ENCODE measurements at regions not wholly inside any gene's neighbourhood (a gene's known extent, or its start where the extent isn't known, plus 50 kb on each side); places are given as distances from the start of the nearest gene placed in this dataset.

DNA sequence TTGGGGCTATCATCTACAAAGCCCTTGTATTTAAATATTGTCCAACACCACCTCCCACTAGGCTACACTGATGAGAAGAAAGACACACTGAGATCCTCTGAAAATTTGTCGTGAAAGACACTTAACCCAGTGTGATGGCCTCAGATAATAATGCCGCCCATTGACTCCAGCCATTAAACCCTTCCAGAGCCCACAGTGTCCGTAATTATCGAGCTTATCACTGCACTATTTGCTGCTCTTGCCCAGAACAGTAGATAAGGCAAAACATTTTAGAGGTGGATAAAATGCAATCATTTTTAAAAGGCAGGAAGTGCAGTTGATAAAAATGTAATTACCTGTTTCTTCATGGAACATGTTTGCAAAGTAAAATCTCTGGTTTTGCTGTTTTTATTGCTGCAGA, 121.3 kb upstream of the DDX18 start:
- CTCF ChIA-PET = no interaction called here
- intact Hi-C loops (cut with micrococcal nuclease) = no loop called here
- Histone ChIP-seq H3K4me1 (ENCODE audit: control insufficient read depth in 1 of 2, insufficient read depth in 2 of 2, low read length in 2 of 2) (no peaks in the 10 kb centered on the region), H3K9me2 (ENCODE audit: insufficient read depth) (no peaks in the 10 kb centered on the region), H3K27ac (ENCODE audit: low read depth, low read length) (no peak overlapping the region), H2AFZ (ENCODE audit: low read depth, low read length, poor library complexity, severe bottlenecking) (no peak overlapping the region), H3K9me3 (ENCODE audit: control insufficient read depth in 1 of 2, insufficient read depth in 1 of 2, low read depth in 1 of 2, low read length in 2 of 2) (no peaks in the 10 kb centered on the region), H3K4me2 (ENCODE audit: low read length) (no peak overlapping the region), H3K36me3 (ENCODE audit: control insufficient read depth in 1 of 2, insufficient read depth in 2 of 2, low read length in 2 of 2) (no peaks in the 10 kb centered on the region), H3K79me2 (ENCODE audit: insufficient read depth, low read length) (no peaks in the 10 kb centered on the region), H3K9ac (ENCODE audit: low read length) (no peak overlapping the region), H4K20me1 (ENCODE audit: insufficient read depth) (no peaks in the 10 kb centered on the region), H3K27me3 (ENCODE audit: insufficient read depth, low read length) (no peaks in the 10 kb centered on the region), H3K4me3 (replicated peaks in 1 of 2; ENCODE audit: low read depth in 1 of 2, low read length in 2 of 2) (no peak overlapping the region)
- RAD21 ChIA-PET (ENCODE audit: low non-redundant PET in 1 of 2, low total read pairs in 2 of 2, uncharacterized antibody in 2 of 2, unreplicated experiment in 2 of 2) = no interaction called here
- DNase-seq (ENCODE audit: low read depth, low spot score) (no peak), ATAC-seq (no peak)
- no TSS peak for BruUV-seq (replicated peaks)
- TF ChIP-seq SP1 (IDR thresholded peaks at IDR 0.05; ENCODE audit: low read depth) (no peak), ZNF274 (IDR thresholded peaks at IDR 0.05; ENCODE audit: low read depth, low read length) (no peak), ZFX (IDR thresholded peaks at IDR 0.05) (no peak), TCF7L2 (IDR thresholded peaks at IDR 0.05; ENCODE audit: borderline replicate concordance, extremely low read depth, insufficient read depth, insufficient read length) (no peak), POLR2A (IDR thresholded peaks at IDR 0.05; ENCODE audit: borderline replicate concordance, extremely low read depth, insufficient read depth, insufficient read length) (no peak), ELF1 (IDR thresholded peaks at IDR 0.05; ENCODE audit: borderline replicate concordance, low read depth) (no peak), CBX3 (IDR thresholded peaks at IDR 0.05; ENCODE audit: low read depth) (no peak), YY1 (IDR thresholded peaks at IDR 0.05; ENCODE audit: extremely low read depth, insufficient replicate concordance, low read depth, low read length) (no peak), EGR1 (IDR thresholded peaks at IDR 0.05; ENCODE audit: low read depth) (no peak), EZH2phosphoT487 (IDR thresholded peaks at IDR 0.05; ENCODE audit: borderline replicate concordance) (no peak), CEBPB (IDR thresholded peaks at IDR 0.05; ENCODE audit: low read depth) (no peak), RAD21 (IDR thresholded peaks at IDR 0.05; ENCODE audit: low read depth) (no peak), SRF (IDR thresholded peaks at IDR 0.05; ENCODE audit: low read depth) (no peak), EZH2 (IDR thresholded peaks at IDR 0.05) (no peak)
- TF ChIP-seq, protein P1, sequence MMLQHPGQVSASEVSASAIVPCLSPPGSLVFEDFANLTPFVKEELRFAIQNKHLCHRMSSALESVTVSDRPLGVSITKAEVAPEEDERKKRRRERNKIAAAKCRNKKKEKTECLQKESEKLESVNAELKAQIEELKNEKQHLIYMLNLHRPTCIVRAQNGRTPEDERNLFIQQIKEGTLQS (IDR thresholded peaks at IDR 0.05) = no peak
- TF ChIP-seq, protein P2, sequence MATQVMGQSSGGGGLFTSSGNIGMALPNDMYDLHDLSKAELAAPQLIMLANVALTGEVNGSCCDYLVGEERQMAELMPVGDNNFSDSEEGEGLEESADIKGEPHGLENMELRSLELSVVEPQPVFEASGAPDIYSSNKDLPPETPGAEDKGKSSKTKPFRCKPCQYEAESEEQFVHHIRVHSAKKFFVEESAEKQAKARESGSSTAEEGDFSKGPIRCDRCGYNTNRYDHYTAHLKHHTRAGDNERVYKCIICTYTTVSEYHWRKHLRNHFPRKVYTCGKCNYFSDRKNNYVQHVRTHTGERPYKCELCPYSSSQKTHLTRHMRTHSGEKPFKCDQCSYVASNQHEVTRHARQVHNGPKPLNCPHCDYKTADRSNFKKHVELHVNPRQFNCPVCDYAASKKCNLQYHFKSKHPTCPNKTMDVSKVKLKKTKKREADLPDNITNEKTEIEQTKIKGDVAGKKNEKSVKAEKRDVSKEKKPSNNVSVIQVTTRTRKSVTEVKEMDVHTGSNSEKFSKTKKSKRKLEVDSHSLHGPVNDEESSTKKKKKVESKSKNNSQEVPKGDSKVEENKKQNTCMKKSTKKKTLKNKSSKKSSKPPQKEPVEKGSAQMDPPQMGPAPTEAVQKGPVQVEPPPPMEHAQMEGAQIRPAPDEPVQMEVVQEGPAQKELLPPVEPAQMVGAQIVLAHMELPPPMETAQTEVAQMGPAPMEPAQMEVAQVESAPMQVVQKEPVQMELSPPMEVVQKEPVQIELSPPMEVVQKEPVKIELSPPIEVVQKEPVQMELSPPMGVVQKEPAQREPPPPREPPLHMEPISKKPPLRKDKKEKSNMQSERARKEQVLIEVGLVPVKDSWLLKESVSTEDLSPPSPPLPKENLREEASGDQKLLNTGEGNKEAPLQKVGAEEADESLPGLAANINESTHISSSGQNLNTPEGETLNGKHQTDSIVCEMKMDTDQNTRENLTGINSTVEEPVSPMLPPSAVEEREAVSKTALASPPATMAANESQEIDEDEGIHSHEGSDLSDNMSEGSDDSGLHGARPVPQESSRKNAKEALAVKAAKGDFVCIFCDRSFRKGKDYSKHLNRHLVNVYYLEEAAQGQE (IDR thresholded peaks at IDR 0.05; ENCODE audit: low read depth) = no peak
- TF ChIP-seq, protein P3, sequence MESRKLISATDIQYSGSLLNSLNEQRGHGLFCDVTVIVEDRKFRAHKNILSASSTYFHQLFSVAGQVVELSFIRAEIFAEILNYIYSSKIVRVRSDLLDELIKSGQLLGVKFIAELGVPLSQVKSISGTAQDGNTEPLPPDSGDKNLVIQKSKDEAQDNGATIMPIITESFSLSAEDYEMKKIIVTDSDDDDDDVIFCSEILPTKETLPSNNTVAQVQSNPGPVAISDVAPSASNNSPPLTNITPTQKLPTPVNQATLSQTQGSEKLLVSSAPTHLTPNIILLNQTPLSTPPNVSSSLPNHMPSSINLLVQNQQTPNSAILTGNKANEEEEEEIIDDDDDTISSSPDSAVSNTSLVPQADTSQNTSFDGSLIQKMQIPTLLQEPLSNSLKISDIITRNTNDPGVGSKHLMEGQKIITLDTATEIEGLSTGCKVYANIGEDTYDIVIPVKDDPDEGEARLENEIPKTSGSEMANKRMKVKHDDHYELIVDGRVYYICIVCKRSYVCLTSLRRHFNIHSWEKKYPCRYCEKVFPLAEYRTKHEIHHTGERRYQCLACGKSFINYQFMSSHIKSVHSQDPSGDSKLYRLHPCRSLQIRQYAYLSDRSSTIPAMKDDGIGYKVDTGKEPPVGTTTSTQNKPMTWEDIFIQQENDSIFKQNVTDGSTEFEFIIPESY (IDR thresholded peaks at IDR 0.05; ENCODE audit: extremely low read depth, insufficient replicate concordance, low read length) = no peak
- TF ChIP-seq, protein P4, sequence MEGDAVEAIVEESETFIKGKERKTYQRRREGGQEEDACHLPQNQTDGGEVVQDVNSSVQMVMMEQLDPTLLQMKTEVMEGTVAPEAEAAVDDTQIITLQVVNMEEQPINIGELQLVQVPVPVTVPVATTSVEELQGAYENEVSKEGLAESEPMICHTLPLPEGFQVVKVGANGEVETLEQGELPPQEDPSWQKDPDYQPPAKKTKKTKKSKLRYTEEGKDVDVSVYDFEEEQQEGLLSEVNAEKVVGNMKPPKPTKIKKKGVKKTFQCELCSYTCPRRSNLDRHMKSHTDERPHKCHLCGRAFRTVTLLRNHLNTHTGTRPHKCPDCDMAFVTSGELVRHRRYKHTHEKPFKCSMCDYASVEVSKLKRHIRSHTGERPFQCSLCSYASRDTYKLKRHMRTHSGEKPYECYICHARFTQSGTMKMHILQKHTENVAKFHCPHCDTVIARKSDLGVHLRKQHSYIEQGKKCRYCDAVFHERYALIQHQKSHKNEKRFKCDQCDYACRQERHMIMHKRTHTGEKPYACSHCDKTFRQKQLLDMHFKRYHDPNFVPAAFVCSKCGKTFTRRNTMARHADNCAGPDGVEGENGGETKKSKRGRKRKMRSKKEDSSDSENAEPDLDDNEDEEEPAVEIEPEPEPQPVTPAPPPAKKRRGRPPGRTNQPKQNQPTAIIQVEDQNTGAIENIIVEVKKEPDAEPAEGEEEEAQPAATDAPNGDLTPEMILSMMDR (IDR thresholded peaks at IDR 0.05 in 2 of 3, conservative IDR thresholded peaks at IDR 0.05 in 1 of 3; ENCODE audit: borderline replicate concordance in 1 of 3, insufficient read depth in 1 of 3, low read depth in 2 of 3, low read length in 2 of 3) = no peak
- TF ChIP-seq, protein P5, sequence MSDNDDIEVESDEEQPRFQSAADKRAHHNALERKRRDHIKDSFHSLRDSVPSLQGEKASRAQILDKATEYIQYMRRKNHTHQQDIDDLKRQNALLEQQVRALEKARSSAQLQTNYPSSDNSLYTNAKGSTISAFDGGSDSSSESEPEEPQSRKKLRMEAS (IDR thresholded peaks at IDR 0.05) = no peak
- POLR2A ChIA-PET = no interaction called here
